A549 (cell line): ENCODE measurements at regions not wholly inside any gene's neighbourhood (a gene's known extent, or its start where the extent isn't known, plus 50 kb on each side); places are given as distances from the start of the nearest gene placed in this dataset.

ENCODE experiments used
- ATAC-seq, 2 experiments: fragments of 200-7000 bp in 1 of 2; fragments of >200 bp in 1 of 2; cut with Nextera tagmentation in 1 of 2; cut with Tn5 transposase in 1 of 2; 3 replicates each; pipeline versions ENCODE4 v1.8.0 to v1.9.1; 2018 to 2020; ENCODE audit warnings: mild to moderate bottlenecking in 1 of 2, moderate library complexity in 1 of 2
- CTCF ChIA-PET: fragments of 300-600 bp; sonication (Branson Sonifier 250); formaldehyde crosslinking; extraction: SDS; loops from one replicate; lab custom pipeline; 2021; ENCODE audit warnings: antibody characterized with exemption, inconsistent platforms; lab: Yijun Ruan, JAX
- POLR2A ChIA-PET: fragments of 350-600 bp; formaldehyde crosslinking; extraction: SDS; loops from one replicate; lab custom pipeline; 2021; ENCODE audit warnings: antibody characterized with exemption, inconsistent platforms; lab: Yijun Ruan, JAX
- DNase-seq, 2 experiments: peaks; one replicate each; pipeline versions ENCODE4 v3.0.0 to v3.0.0-alpha.2; 2011 to 2016; ENCODE audit warnings: low read depth in 1 of 2, low spot score in 1 of 2
- FAIRE-seq: peaks from 2 replicates; lab custom pipeline; 2011; peaks lifted over from hg19 to GRCh38; lab: Jason Lieb, UNC
- H3K27ac ChIP-seq, 2 experiments: fragments of >200 bp; sonication (Bioruptor Twin); formaldehyde crosslinking; 3 replicates each; pipeline ENCODE4 v1.5.1; 2016 to 2017
- H3K4me1 ChIP-seq: fragments of >200 bp; sonication (Bioruptor Twin); formaldehyde crosslinking; 3 replicates; pipeline ENCODE4 v1.6.1; 2016
- H3K4me2 ChIP-seq: fragments of >200 bp; sonication (Bioruptor Twin); formaldehyde crosslinking; 3 replicates; pipeline ENCODE4 v1.6.1; 2016
- H3K4me3 ChIP-seq: fragments of >200 bp; sonication (Bioruptor Twin); formaldehyde crosslinking; 3 replicates; pipeline ENCODE4 v1.5.1; 2016
- H3K9me3 ChIP-seq: fragments of >200 bp; sonication (Bioruptor Twin); formaldehyde crosslinking; 3 replicates; pipeline ENCODE4 v1.6.1; 2016
- BHLHE40 ChIP-seq: IDR thresholded peaks from 2 replicates; pipeline ENCODE4 v1.6.1; 2012; ENCODE audit warnings: low read depth, low read length, inconsistent platforms
- CBX8 ChIP-seq: fragments of 200-600 bp; sonication (generic); IDR thresholded peaks from 2 replicates; pipeline ENCODE4 v1.6.1; 2016
- CEBPB ChIP-seq, 2 experiments: fragments of >200 bp in 1 of 2; sonication (Bioruptor Twin) in 1 of 2; formaldehyde crosslinking in 1 of 2; IDR thresholded peaks; 2 replicates each; pipeline ENCODE4 v1.6.1; 2012 to 2016
- CHD2 ChIP-seq: fragments of 150-350 bp; IDR thresholded peaks from 2 replicates; pipeline ENCODE4 v1.6.1; 2014; ENCODE audit warnings: low read length; ENCODE audit not compliant: partially characterized antibody
- CHD4 ChIP-seq: fragments of 200-600 bp; sonication (generic); IDR thresholded peaks from 2 replicates; pipeline ENCODE4 v1.6.1; 2016; ENCODE audit warnings: antibody characterized with exemption, mild to moderate bottlenecking, borderline replicate concordance
- CTCF ChIP-seq: fragments of >200 bp; sonication (Bioruptor Twin); formaldehyde crosslinking; IDR thresholded peaks from 3 replicates; pipeline ENCODE4 v1.5.1; 2016
- ELK1 ChIP-seq: fragments of 150-350 bp; IDR thresholded peaks from 2 replicates; pipeline ENCODE4 v1.6.1; 2014; ENCODE audit warnings: low read depth, mild to moderate bottlenecking, low read length
- ESRRA ChIP-seq: fragments of 150-350 bp; IDR thresholded peaks from 2 replicates; pipeline ENCODE4 v1.6.1; 2014; ENCODE audit warnings: mild to moderate bottlenecking, low read length, borderline replicate concordance
- FOXS1 ChIP-seq: fragments of 250-450 bp; sonication (Bioruptor Pico); IDR thresholded peaks from 2 replicates; pipeline ENCODE4 v1.5.0; 2020; ENCODE audit warnings: mild to moderate bottlenecking, moderate library complexity
- HES2 ChIP-seq: fragments of >200 bp; sonication (Bioruptor Twin); formaldehyde crosslinking; IDR thresholded peaks from 2 replicates; pipeline ENCODE4 v1.6.1; 2016
- HEYL ChIP-seq: fragments of 250-450 bp; sonication (Bioruptor Pico); IDR thresholded peaks from 2 replicates; pipeline ENCODE4 v1.8.0; 2021; ENCODE audit warnings: mild to moderate bottlenecking, moderate library complexity
- HOXA7 ChIP-seq: fragments of 250-450 bp; sonication (Bioruptor Pico); IDR thresholded peaks from 2 replicates; pipeline ENCODE4 v1.5.0; 2020; ENCODE audit warnings: mild to moderate bottlenecking, moderate library complexity
- JUN ChIP-seq, 2 experiments: fragments of >200 bp; sonication (Bioruptor Twin); formaldehyde crosslinking; IDR thresholded peaks; 2 replicates in 1 of 2; 3 replicates in 1 of 2; pipeline ENCODE4 v1.6.1; 2016 to 2017
- KDM5A ChIP-seq: fragments of 200-600 bp; sonication (generic); IDR thresholded peaks from 2 replicates; pipeline ENCODE4 v1.6.1; 2016; ENCODE audit warnings: antibody characterized with exemption, mild to moderate bottlenecking
- MAX ChIP-seq: IDR thresholded peaks from 2 replicates; pipeline ENCODE4 v1.6.1; 2012
- MYC ChIP-seq: IDR thresholded peaks from 2 replicates; pipeline ENCODE4 v1.6.1; 2012; ENCODE audit warnings: mild to moderate bottlenecking, inconsistent platforms, low read length, improper control_type of control experiment, borderline replicate concordance
- NFE2L2 ChIP-seq: fragments of 150-350 bp; conservative IDR thresholded peaks from 2 replicates; pipeline ENCODE4 v1.6.1; 2014; ENCODE audit warnings: low read length
- PHF8 ChIP-seq: fragments of 200-600 bp; sonication (generic); IDR thresholded peaks from 2 replicates; pipeline ENCODE4 v1.6.1; 2016; ENCODE audit warnings: low read depth, mild to moderate bottlenecking, antibody characterized with exemption, moderate library complexity, borderline replicate concordance
- POLR2A ChIP-seq: IDR thresholded peaks from 2 replicates; pipeline ENCODE4 v1.6.1; 2012; ENCODE audit warnings: mild to moderate bottlenecking, low read length
- POLR2AphosphoS2 ChIP-seq: conservative IDR thresholded peaks from 2 replicates; pipeline ENCODE4 v1.6.1; 2012; ENCODE audit warnings: low read length, improper control_type of control experiment, inconsistent platforms
- RAD21 ChIP-seq, 2 experiments: fragments of >200 bp in 1 of 2; sonication (Bioruptor Twin) in 1 of 2; formaldehyde crosslinking in 1 of 2; IDR thresholded peaks in 1 of 2; conservative IDR thresholded peaks in 1 of 2; 2 replicates in 1 of 2; 3 replicates in 1 of 2; pipeline ENCODE4 v1.6.1; 2012 to 2018; ENCODE audit warnings: inconsistent platforms in 1 of 2
- RNF2 ChIP-seq: fragments of 200-600 bp; sonication (generic); IDR thresholded peaks from 2 replicates; pipeline ENCODE4 v1.6.1; 2016; ENCODE audit warnings: low read depth, mild to moderate bottlenecking, antibody characterized with exemption, moderate library complexity, borderline replicate concordance
- SREBF2 ChIP-seq: fragments of 450-650 bp; IDR thresholded peaks from 2 replicates; pipeline ENCODE4 v1.6.1; 2014; ENCODE audit warnings: mild to moderate bottlenecking, moderate library complexity
- USF2 ChIP-seq: fragments of 450-650 bp; IDR thresholded peaks from 2 replicates; pipeline ENCODE4 v1.6.1; 2014; ENCODE audit warnings: antibody characterized with exemption
- ZNF302 ChIP-seq: fragments of 250-450 bp; sonication (Bioruptor Pico); IDR thresholded peaks from 2 replicates; pipeline ENCODE4 v1.9.0; 2021; ENCODE audit warnings: inconsistent platforms, mild to moderate bottlenecking, moderate library complexity
- ZSCAN20 ChIP-seq: fragments of 250-450 bp; sonication (Bioruptor Pico); IDR thresholded peaks from 2 replicates; pipeline ENCODE4 v1.8.0; 2022; ENCODE audit warnings: mild to moderate bottlenecking, moderate library complexity
- WGBS: methylation state at CpG from one replicate; pipeline ENCODE4 v1.1.6; 2017; ENCODE audit errors: missing lambda C conversion rate; 5-methylcytosine and 5-hydroxymethylcytosine counted together

- CTCF ChIA-PET, result no interaction called here
- DNase-seq, result no peak
- no peak for TF ChIP-seq USF2
- TF ChIP-seq ESRRA, result no peak
- TF ChIP-seq ZNF302, result no peak
- TF ChIP-seq SREBF2, result no peak
- TF ChIP-seq MYC, result no peak
- TF ChIP-seq ELK1, result no peak
- no peak for TF ChIP-seq RAD21 (conservative IDR thresholded peaks at IDR 0.05 in 1 of 2, IDR thresholded peaks at IDR 0.05 in 1 of 2)
- TF ChIP-seq CHD4, result no peak
- TF ChIP-seq KDM5A, result no peak
- no peak for TF ChIP-seq HOXA7 (CRISPR knock-in tag)
- TF ChIP-seq CTCF, result no peak
- TF ChIP-seq CEBPB (IDR thresholded peaks at IDR 0.05), result no peak
- TF ChIP-seq POLR2A, result no peak
- TF ChIP-seq HEYL (CRISPR knock-in tag), result no peak
- no peak for TF ChIP-seq NFE2L2
- no peak for TF ChIP-seq BHLHE40
- TF ChIP-seq CBX8, result no peak
- TF ChIP-seq RNF2, result no peak
- TF ChIP-seq CHD2, result no peak
- TF ChIP-seq, all 56 proteins: peak for 0
- Histone ChIP-seq H3K4me1 (no peaks in the 10 kb centered on the region), H3K4me3 (no peak overlapping the region), H3K4me2 (no peak overlapping the region), H3K27ac (no peak overlapping the region), H3K9me3 (no peaks in the 10 kb centered on the region)
- FAIRE-seq (no peak), ATAC-seq (no peak)
- WGBS, result 22% methylated on average over 1 of the region's 1 CpG
- POLR2A ChIA-PET, result no interaction called here
Observed at GRCh38 chr5:86411596-86411995, 206.1 kb upstream of the COX7C start.

GRCh38 chr5:86427158-86427557 is 190.6 kb upstream of the COX7C start:
- no peak overlapping the region for H3K27ac ChIP-seq
- FAIRE-seq, result no peak
- TF ChIP-seq FOXS1 (CRISPR knock-in tag) (no peak), HES2 (no peak), ZSCAN20 (no peak), JUN (IDR thresholded peaks at IDR 0.05) (no peak), POLR2AphosphoS2 (no peak), HOXA7 (CRISPR knock-in tag) (no peak), MAX (no peak), PHF8 (no peak)
- TF ChIP-seq, all 56 proteins: peak for 0
- ChIA-PET POLR2A (no interaction called here), CTCF (no interaction called here)
- Histone ChIP-seq H3K4me3 (no peak overlapping the region), H3K4me2 (no peak overlapping the region), H3K4me1 (no peaks in the 10 kb centered on the region), H3K9me3 (no peaks in the 10 kb centered on the region)
- ATAC-seq, result no peak
- WGBS, result 68% methylated on average over 2 of the region's 2 CpGs
- DNase-seq, result no peak
